ENCODE measurements at regions not wholly inside any gene's neighbourhood (a gene's known extent, or its start where the extent isn't known, plus 50 kb on each side); places are given as distances from the start of the nearest gene placed in this dataset.

DNA sequence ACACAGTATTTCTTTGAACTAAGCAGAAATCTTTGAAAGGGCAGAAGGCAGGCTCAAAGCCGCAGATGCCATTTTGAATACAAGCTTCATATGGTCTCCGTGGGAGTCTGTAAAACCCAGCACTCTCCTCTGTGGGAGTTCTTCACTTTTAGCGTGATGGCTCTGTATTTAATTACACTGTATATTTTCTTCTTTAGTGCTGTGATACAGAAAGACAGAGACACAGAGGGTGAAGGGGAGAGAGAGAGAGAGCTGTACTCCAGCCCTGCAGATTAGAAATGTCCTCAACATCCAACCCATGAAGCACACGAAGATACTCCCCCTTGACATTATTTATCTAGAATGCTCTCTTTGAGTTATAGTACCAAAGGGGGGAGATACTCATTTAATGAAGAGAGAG is 752.6 kb upstream of the NR2F2 start:
- TF ChIP-seq EZH2 (IDR thresholded peaks at IDR 0.05; ENCODE audit: borderline replicate concordance, low read length) = no peak
- TF ChIP-seq, protein P1, sequence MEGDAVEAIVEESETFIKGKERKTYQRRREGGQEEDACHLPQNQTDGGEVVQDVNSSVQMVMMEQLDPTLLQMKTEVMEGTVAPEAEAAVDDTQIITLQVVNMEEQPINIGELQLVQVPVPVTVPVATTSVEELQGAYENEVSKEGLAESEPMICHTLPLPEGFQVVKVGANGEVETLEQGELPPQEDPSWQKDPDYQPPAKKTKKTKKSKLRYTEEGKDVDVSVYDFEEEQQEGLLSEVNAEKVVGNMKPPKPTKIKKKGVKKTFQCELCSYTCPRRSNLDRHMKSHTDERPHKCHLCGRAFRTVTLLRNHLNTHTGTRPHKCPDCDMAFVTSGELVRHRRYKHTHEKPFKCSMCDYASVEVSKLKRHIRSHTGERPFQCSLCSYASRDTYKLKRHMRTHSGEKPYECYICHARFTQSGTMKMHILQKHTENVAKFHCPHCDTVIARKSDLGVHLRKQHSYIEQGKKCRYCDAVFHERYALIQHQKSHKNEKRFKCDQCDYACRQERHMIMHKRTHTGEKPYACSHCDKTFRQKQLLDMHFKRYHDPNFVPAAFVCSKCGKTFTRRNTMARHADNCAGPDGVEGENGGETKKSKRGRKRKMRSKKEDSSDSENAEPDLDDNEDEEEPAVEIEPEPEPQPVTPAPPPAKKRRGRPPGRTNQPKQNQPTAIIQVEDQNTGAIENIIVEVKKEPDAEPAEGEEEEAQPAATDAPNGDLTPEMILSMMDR (conservative IDR thresholded peaks at IDR 0.05 in 1 of 2, IDR thresholded peaks at IDR 0.05 in 1 of 2; ENCODE audit: extremely low read depth in 1 of 2, insufficient read depth in 1 of 2, low read depth in 1 of 2, low read length in 2 of 2) = no peak
